ENCODE measurements at regions not wholly inside any gene's neighbourhood (a gene's known extent, or its start where the extent isn't known, plus 50 kb on each side); places are given as distances from the start of the nearest gene placed in this dataset.
A peak's percentile ranks its signal among the peaks of the same experiment; 100 is the strongest.

DNA sequence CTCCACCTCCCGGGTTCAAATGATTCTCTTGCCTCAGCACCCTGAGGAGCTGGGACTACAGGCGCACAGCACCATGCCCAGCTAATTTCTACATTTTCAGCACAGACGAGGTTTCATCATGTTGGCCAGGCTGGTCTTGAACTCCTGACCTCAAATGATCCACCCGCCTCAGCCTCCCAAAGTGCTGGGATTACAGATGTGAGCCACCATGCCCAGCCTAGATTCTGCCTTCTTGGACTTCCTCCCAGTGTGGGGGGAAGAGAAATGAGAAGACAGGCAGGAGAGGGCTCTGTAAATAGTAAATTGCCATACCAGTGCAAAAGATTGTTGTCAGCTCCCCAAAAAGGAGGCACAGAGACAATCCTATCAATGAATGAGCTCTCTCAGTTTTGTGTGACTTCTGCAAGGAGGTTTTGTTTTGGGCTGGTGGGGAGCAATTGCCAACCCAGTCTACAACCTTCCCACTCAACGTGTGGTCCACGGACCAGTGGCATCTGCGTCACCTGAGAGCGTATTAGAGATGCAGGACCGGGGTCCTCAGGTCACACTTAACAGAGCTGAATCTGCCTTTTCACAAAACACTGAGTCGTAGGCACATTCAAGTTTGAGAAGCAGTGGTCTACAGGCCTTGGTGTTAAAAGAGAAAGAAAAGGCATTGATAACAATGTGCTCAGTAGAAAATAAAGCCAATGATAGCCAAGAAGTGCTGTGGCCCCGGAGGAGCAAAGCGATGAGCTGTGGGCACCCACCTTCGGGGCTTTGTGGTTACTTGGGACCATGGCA lies 78.1 kb downstream of the MYCN start:
- H3K9ac ChIP-seq (replicated peaks in 1 of 4; ENCODE audit: extremely low read depth in 1 of 4, low read depth in 3 of 4, low read length in 3 of 4) = no peak overlapping the region
- no peak overlapping the region for H3K27ac ChIP-seq (ENCODE audit: low read depth, low read length)
- CTCF ChIA-PET (ENCODE audit: partially characterized antibody) = interaction anchor here (1.3 to 15.6 kb wide), 3 partner anchors 15 to 89 kb away, joined by 3 to 120 read pairs (median 4); no protein-coding TSS in a partner anchor
- H3K56ac ChIP-seq (replicated peaks; ENCODE audit: insufficient read length, low read depth, low read length) = no peak overlapping the region
- H3K4me2 ChIP-seq (ENCODE audit: insufficient read depth in 1 of 2, low read depth in 2 of 2, low read length in 2 of 2) = no peak overlapping the region
- H3K79me1 ChIP-seq (ENCODE audit: low read depth, low read length) = no peaks in the 10 kb centered on the region; the same call in 1 of the 2 replicates
- FAIRE-seq = no peak
- H2BK5ac ChIP-seq (ENCODE audit: low read depth, low read length) = no peak overlapping the region
- H4K8ac ChIP-seq (ENCODE audit: extremely low read depth, insufficient read depth, low read length) = no peak overlapping the region
- no peak overlapping the region for H4K5ac ChIP-seq (ENCODE audit: insufficient read length, low read depth, low read length)
- H3K14ac ChIP-seq (ENCODE audit: insufficient read length) = no peak overlapping the region
- H3K4me1 ChIP-seq (replicated peaks in 1 of 4; ENCODE audit: control insufficient read depth in 3 of 4, insufficient read depth in 4 of 4, low read length in 3 of 4) = peaks cover 7 to 14% (median 11%) of the 10 kb centered on the region in 4 experiments
- no peak overlapping the region for H2BK120ac ChIP-seq (replicated peaks; ENCODE audit: low read depth, low read length)
- POLR2A ChIA-PET (ENCODE audit: partially characterized antibody) = interaction anchor here (0.9 kb wide), 1 partner anchor 77 kb away, joined by 3 read pairs; no protein-coding TSS in a partner anchor
- H3K4ac ChIP-seq (replicated peaks; ENCODE audit: insufficient read length, low read depth, low read length) = peak overlapping the region; percentile 7
- no peak for TF ChIP-seq KDM5A (IDR thresholded peaks at IDR 0.05; ENCODE audit: low read length)
- TF ChIP-seq CREB1 (IDR thresholded peaks at IDR 0.05) = no peak
- TF ChIP-seq NRF1 (IDR thresholded peaks at IDR 0.05; ENCODE audit: low read depth, low read length) = no peak
- no peak for TF ChIP-seq CBX8 (IDR thresholded peaks at IDR 0.05; ENCODE audit: borderline replicate concordance, low read depth, low read length)
- TF ChIP-seq HDAC2 (IDR thresholded peaks at IDR 0.05; ENCODE audit: borderline replicate concordance in 1 of 2, low read depth in 2 of 2, low read length in 2 of 2) = no peak
- no peak for TF ChIP-seq BRCA1 (IDR thresholded peaks at IDR 0.05; ENCODE audit: low read depth, low read length)
- no peak for TF ChIP-seq KDM4A (IDR thresholded peaks at IDR 0.05; ENCODE audit: low read depth, low read length, severe bottlenecking)
- no peak for TF ChIP-seq SIN3A (conservative IDR thresholded peaks at IDR 0.05 in 1 of 2, IDR thresholded peaks at IDR 0.05 in 1 of 2; ENCODE audit: low read depth in 1 of 2, low read length in 2 of 2)
- H3K4me3 ChIP-seq (ENCODE audit: extremely low read depth in 1 of 4, insufficient read depth in 2 of 4, low read depth in 3 of 4, low read length in 4 of 4) = no peak overlapping the region
- H3K9me3 ChIP-seq (ENCODE audit: insufficient read depth in 2 of 2, low read depth in 1 of 2, low read length in 1 of 2) = no peaks in the 10 kb centered on the region
- H3K23me2 ChIP-seq (ENCODE audit: low read depth, low read length) = 0 out of 2 replicates have a peak, but pooled peaks cover 3% of the 10 kb centered on the region
- no peak overlapping the region for H2AFZ ChIP-seq (ENCODE audit: low read length)
- peak overlapping the region; percentile 73; the same call in 1 of the 2 replicates for H2BK20ac ChIP-seq (ENCODE audit: low read length)
- peaks cover 0 to 4% (median 2%) of the 10 kb centered on the region in 4 experiments; a peak in 1 of 7 replicates for H3K27me3 ChIP-seq (replicated peaks in 1 of 4; ENCODE audit: control insufficient read depth in 3 of 4, extremely low read depth in 1 of 4, insufficient read depth in 3 of 4, low read length in 3 of 4)
- H2AK5ac ChIP-seq (ENCODE audit: low read depth, low read length) = no peak overlapping the region
- no peak overlapping the region for H3K18ac ChIP-seq (ENCODE audit: extremely low read depth, low read length)
- no peak for DNase-seq (ENCODE audit: low read depth in 1 of 2, low spot score in 2 of 2)
- H2BK15ac ChIP-seq (ENCODE audit: low read length) = no peak overlapping the region
- no peaks in the 10 kb centered on the region for H3K36me3 ChIP-seq (ENCODE audit: control insufficient read depth in 2 of 4, insufficient read depth in 4 of 4, low read length in 3 of 4)
- no peak overlapping the region for H3K23ac ChIP-seq (ENCODE audit: insufficient read length)
- 91% methylated on average over 13 of the region's 13 CpGs; no CpG with 5 or more reads in 1 of the 2 experiments for WGBS, 2 experiments (ENCODE audit: extremely low coverage in 1 of 2, insufficient coverage in 1 of 2, insufficient read length in 1 of 2, insufficient replicate concordance in 2 of 2, low coverage in 1 of 2, low lambda C conversion rate in 2 of 2, missing lambda C conversion rate in 1 of 2)
- no peak overlapping the region for H2BK12ac ChIP-seq (ENCODE audit: low read depth, low read length)
- H4K20me1 ChIP-seq (replicated peaks in 1 of 2; ENCODE audit: control insufficient read depth in 1 of 2, insufficient read depth in 2 of 2, low read length in 2 of 2) = no peaks in the 10 kb centered on the region
- no peak overlapping the region for H4K91ac ChIP-seq (replicated peaks; ENCODE audit: insufficient read length, low read length)
- H3K79me2 ChIP-seq (ENCODE audit: control insufficient read depth in 1 of 2, insufficient read depth in 2 of 2, low read length in 2 of 2) = no peaks in the 10 kb centered on the region

Data from H1 (cell line).